NCI-H187 (cell line): ENCODE measurements at regions not wholly inside any gene's neighbourhood (a gene's known extent, or its start where the extent isn't known, plus 50 kb on each side); places are given as distances from the start of the nearest gene placed in this dataset.

Experiments used
- DNase-seq, 2 experiments: peaks; one replicate each; lab custom pipeline; 2025; lab: John Stamatoyannopoulos, UW

- no peak for DNase-seq
Observed at GRCh38 chr1:101317590-101317989, 80.8 kb downstream of the S1PR1 start.

GRCh38 chr1:101323535-101323934 lies 86.7 kb downstream of the S1PR1 start:
- no peak for DNase-seq

GRCh38 chr1:101325144-101325543 lies 88.3 kb downstream of the S1PR1 start:
- DNase-seq = no peak

- DNase-seq = no peak
Observed at GRCh38 chr1:101330427-101331130, 93.8 kb downstream of the S1PR1 start.

GRCh38 chr1:101331794-101332193 lies 95.0 kb downstream of the S1PR1 start:
- no peak for DNase-seq

GRCh38 chr1:101332633-101333032 lies 95.8 kb downstream of the S1PR1 start:
- no peak for DNase-seq

- no peak for DNase-seq
Observed at GRCh38 chr1:101333186-101333585, 96.4 kb downstream of the S1PR1 start.

GRCh38 chr1:101337968-101338367 lies 101.1 kb downstream of the S1PR1 start:
- no peak for DNase-seq

GRCh38 chr1:101338714-101339430 lies 102.1 kb downstream of the S1PR1 start:
- DNase-seq = no peak

- no peak for DNase-seq
Observed at GRCh38 chr1:101344745-101345144, 107.9 kb downstream of the S1PR1 start.

GRCh38 chr1:101346419-101346818 lies 109.6 kb downstream of the S1PR1 start:
- no peak for DNase-seq

- no peak for DNase-seq
Observed at GRCh38 chr1:101356013-101356412, 119.2 kb downstream of the S1PR1 start.

- no peak for DNase-seq
Observed at GRCh38 chr1:101356604-101357443, 120.0 kb downstream of the S1PR1 start.

- DNase-seq = peak in 1 of 2 experiments; percentile 5
Observed at GRCh38 chr1:101357444-101357986, 120.7 kb downstream of the S1PR1 start.

GRCh38 chr1:101360506-101360905 lies 123.7 kb downstream of the S1PR1 start:
- no peak for DNase-seq

- DNase-seq = no peak
Observed at GRCh38 chr1:101363891-101364318, 127.1 kb downstream of the S1PR1 start.

- DNase-seq = no peak
Observed at GRCh38 chr1:101364370-101365120, 127.7 kb downstream of the S1PR1 start.

GRCh38 chr1:101365186-101365585 lies 128.4 kb downstream of the S1PR1 start:
- DNase-seq = no peak

GRCh38 chr1:101365878-101366277 lies 129.1 kb downstream of the S1PR1 start:
- DNase-seq = no peak

GRCh38 chr1:101366513-101367215 lies 129.8 kb downstream of the S1PR1 start:
- DNase-seq = no peak

- DNase-seq = no peak
Observed at GRCh38 chr1:101367630-101368029, 130.8 kb downstream of the S1PR1 start.
